ENCODE measurements at regions not wholly inside any gene's neighbourhood (a gene's known extent, or its start where the extent isn't known, plus 50 kb on each side); places are given as distances from the start of the nearest gene placed in this dataset.

- Histone ChIP-seq H3K36me3 (ENCODE audit: control insufficient read depth in 2 of 3, insufficient read depth in 3 of 3, low read length in 3 of 3) (no peaks in the 10 kb centered on the region), H3K27me3 (ENCODE audit: control insufficient read depth, insufficient read depth, low read length) (no peaks in the 10 kb centered on the region), H3K27ac (ENCODE audit: low read depth in 2 of 2, low read length in 2 of 2) (no peak overlapping the region), H3K9ac (ENCODE audit: low read length in 3 of 3) (no peak overlapping the region), H3K4me1 (ENCODE audit: control insufficient read depth in 2 of 3, insufficient read depth in 2 of 3, low read depth in 1 of 3, low read length in 3 of 3) (no peaks in the 10 kb centered on the region), H3K9me3 (ENCODE audit: control insufficient read depth in 2 of 3, insufficient read depth in 1 of 3, low read length in 3 of 3) (peaks cover 0 to 3% (median under 1%) of the 10 kb centered on the region in 3 donors), H3K4me3 (ENCODE audit: low read length in 3 of 3) (no peak overlapping the region)
- DNase-seq (no peak), FAIRE-seq (no peak)
- TF ChIP-seq CTCF (IDR thresholded peaks at IDR 0.05; ENCODE audit: borderline replicate concordance, extremely low read depth, insufficient read depth), result no peak
- intact Hi-C loops (cut with DNase I), result no loop called here
These were observed 351.2 kb downstream of the HHIPL2 start for GRCh38 chr1:222196736-222197135.

- no peak for FAIRE-seq
- H3K9ac ChIP-seq (ENCODE audit: low read length in 3 of 3), result no peak overlapping the region
These were observed 351.6 kb downstream of the HHIPL2 start for GRCh38 chr1:222196288-222196687.

GRCh38 chr1:222195857-222196256, 352.0 kb downstream of the HHIPL2 start:
- TF ChIP-seq CTCF (IDR thresholded peaks at IDR 0.05; ENCODE audit: borderline replicate concordance, extremely low read depth, insufficient read depth), result no peak
- FAIRE-seq (no peak), DNase-seq (no peak)
- intact Hi-C loops (cut with DNase I), result no loop called here
- peaks cover 0 to 8% (median 2%) of the 10 kb centered on the region in 3 donors for H3K9me3 ChIP-seq (ENCODE audit: control insufficient read depth in 2 of 3, insufficient read depth in 1 of 3, low read length in 3 of 3)
- no peak overlapping the region for H3K27ac ChIP-seq (ENCODE audit: low read depth in 2 of 2, low read length in 2 of 2)
- H3K4me1 ChIP-seq (ENCODE audit: control insufficient read depth in 2 of 3, insufficient read depth in 2 of 3, low read depth in 1 of 3, low read length in 3 of 3), result no peaks in the 10 kb centered on the region
- H3K4me3 ChIP-seq (ENCODE audit: low read length in 3 of 3), result no peak overlapping the region
- no peak overlapping the region for H3K9ac ChIP-seq (ENCODE audit: low read length in 3 of 3)
- no peaks in the 10 kb centered on the region for H3K36me3 ChIP-seq (ENCODE audit: control insufficient read depth in 2 of 3, insufficient read depth in 3 of 3, low read length in 3 of 3)
- H3K27me3 ChIP-seq (ENCODE audit: control insufficient read depth, insufficient read depth, low read length), result no peaks in the 10 kb centered on the region

More at GRCh38 chr1:222196288-222196687, 351.6 kb downstream of the HHIPL2 start:
- no peak for DNase-seq
- Histone ChIP-seq H3K27ac (ENCODE audit: low read depth in 2 of 2, low read length in 2 of 2) (no peak overlapping the region), H3K4me1 (ENCODE audit: control insufficient read depth in 2 of 3, insufficient read depth in 2 of 3, low read depth in 1 of 3, low read length in 3 of 3) (no peaks in the 10 kb centered on the region), H3K4me3 (ENCODE audit: low read length in 3 of 3) (no peak overlapping the region), H3K36me3 (ENCODE audit: control insufficient read depth in 2 of 3, insufficient read depth in 3 of 3, low read length in 3 of 3) (no peaks in the 10 kb centered on the region), H3K9me3 (ENCODE audit: control insufficient read depth in 2 of 3, insufficient read depth in 1 of 3, low read length in 3 of 3) (peaks cover 0 to 7% (median 2%) of the 10 kb centered on the region in 3 donors), H3K27me3 (ENCODE audit: control insufficient read depth, insufficient read depth, low read length) (no peaks in the 10 kb centered on the region)
- intact Hi-C loops (cut with DNase I), result no loop called here
- no peak for TF ChIP-seq CTCF (IDR thresholded peaks at IDR 0.05; ENCODE audit: borderline replicate concordance, extremely low read depth, insufficient read depth)

GRCh38 chr1:222189218-222189617, 358.7 kb downstream of the HHIPL2 start:
- Histone ChIP-seq H3K27me3 (ENCODE audit: control insufficient read depth, insufficient read depth, low read length) (no peaks in the 10 kb centered on the region), H3K4me3 (ENCODE audit: low read length in 3 of 3) (no peak overlapping the region), H3K4me1 (ENCODE audit: control insufficient read depth in 2 of 3, insufficient read depth in 2 of 3, low read depth in 1 of 3, low read length in 3 of 3) (no peaks in the 10 kb centered on the region), H3K36me3 (ENCODE audit: control insufficient read depth in 2 of 3, insufficient read depth in 3 of 3, low read length in 3 of 3) (no peaks in the 10 kb centered on the region), H3K9ac (ENCODE audit: low read length in 3 of 3) (no peak overlapping the region), H3K9me3 (ENCODE audit: control insufficient read depth in 2 of 3, insufficient read depth in 1 of 3, low read length in 3 of 3) (peaks cover 0 to 8% (median 2%) of the 10 kb centered on the region in 3 donors), H3K27ac (ENCODE audit: low read depth in 2 of 2, low read length in 2 of 2) (no peak overlapping the region)
- TF ChIP-seq CTCF (IDR thresholded peaks at IDR 0.05; ENCODE audit: borderline replicate concordance, extremely low read depth, insufficient read depth), result no peak
- FAIRE-seq (no peak), DNase-seq (no peak)
- intact Hi-C loops (cut with DNase I), result no loop called here
